Muscle of back (tissue), 3 donors: ENCODE measurements at regions not wholly inside any gene's neighbourhood (a gene's known extent, or its start where the extent isn't known, plus 50 kb on each side); places are given as distances from the start of the nearest gene placed in this dataset.

Experiments used
- DNase-seq, 3 donors: peaks; one replicate each; pipeline versions ENCODE4 v3.0.0 to v3.0.0-alpha.2; 2013

DNA sequence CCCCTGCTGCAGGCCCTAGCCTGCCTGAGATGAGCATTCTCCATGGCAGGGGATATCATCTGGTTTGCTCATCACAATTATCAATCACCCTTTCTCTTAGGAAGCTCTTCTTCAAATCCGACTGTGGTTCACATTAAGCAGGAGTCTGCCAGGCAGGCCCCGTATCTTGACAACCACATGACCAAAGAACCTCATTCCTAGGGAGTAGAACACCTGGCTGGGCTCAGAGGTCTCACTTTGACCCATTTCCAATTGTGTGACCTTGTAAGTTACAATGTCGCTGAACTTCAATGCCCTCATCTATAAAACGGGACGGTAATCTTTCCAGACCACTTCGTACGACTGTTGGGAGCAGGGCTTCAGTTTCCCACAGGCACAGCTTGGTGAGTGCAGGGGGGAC is 156.4 kb upstream of the PCBD1 start:
- DNase-seq, result no peak

DNA sequence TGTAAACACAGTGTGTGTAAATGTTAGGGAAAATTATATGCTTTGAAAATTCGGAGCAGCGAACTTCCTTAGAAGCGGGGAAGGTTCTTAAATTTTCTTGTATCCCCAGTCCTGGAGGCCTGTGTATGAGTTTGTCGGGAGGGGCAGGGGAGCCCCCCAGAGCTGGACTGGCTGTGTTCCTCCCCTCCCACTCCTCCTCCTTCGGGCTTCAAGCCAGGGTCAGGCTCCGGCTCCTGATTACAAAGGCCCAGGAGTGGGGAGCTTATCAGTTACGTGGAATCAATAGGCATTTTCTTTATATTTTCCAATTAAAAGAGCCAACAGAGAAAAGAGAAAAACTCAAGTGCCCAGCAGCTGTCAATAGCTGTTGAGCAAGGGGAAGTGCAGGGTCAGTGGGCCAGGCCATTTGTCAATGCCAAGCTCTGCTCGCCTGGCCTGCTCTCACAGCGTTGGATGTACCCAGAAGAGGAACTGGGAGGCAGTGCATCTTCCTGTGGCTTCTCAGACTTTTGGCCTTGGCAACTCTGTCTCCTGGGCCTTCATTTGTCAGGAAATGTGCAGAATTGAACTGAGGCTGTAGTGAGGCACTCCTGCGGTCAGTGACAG is 156.9 kb upstream of the PCBD1 start:
- no peak for DNase-seq

- no peak for DNase-seq
Observed at GRCh38 chr10:71045936-71046335, 157.6 kb upstream of the PCBD1 start.

DNA sequence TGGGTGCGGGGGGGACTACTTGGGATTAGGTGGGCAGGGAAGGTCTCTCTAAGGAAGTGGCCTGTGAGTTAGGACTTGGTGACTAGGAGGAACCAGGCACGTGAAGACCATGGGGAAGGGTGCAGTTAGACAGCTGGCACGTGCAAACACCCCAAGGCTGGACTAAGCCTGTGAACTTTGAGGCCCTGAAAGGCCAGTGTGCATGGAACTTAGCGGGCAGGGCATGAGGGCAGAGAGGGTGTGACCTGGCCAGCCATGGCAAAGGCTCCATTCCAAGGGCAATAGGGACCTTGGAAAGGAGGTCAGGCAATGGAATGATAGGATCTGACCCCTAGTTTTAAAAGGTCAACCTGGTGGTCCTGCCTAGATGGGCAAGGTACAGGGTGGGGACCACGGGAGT is 158.4 kb upstream of the PCBD1 start:
- DNase-seq, result no peak

- no peak for DNase-seq
Observed at GRCh38 chr10:71048971-71049615, 160.7 kb upstream of the PCBD1 start.

GRCh38 chr10:71049994-71050393 is 161.6 kb upstream of the PCBD1 start:
- no peak for DNase-seq

- no peak for DNase-seq
Observed at GRCh38 chr10:71052076-71052660, 160.2 kb upstream of the UNC5B start.

- no peak for DNase-seq
Observed at GRCh38 chr10:71052708-71053107, 159.7 kb upstream of the UNC5B start.

DNA sequence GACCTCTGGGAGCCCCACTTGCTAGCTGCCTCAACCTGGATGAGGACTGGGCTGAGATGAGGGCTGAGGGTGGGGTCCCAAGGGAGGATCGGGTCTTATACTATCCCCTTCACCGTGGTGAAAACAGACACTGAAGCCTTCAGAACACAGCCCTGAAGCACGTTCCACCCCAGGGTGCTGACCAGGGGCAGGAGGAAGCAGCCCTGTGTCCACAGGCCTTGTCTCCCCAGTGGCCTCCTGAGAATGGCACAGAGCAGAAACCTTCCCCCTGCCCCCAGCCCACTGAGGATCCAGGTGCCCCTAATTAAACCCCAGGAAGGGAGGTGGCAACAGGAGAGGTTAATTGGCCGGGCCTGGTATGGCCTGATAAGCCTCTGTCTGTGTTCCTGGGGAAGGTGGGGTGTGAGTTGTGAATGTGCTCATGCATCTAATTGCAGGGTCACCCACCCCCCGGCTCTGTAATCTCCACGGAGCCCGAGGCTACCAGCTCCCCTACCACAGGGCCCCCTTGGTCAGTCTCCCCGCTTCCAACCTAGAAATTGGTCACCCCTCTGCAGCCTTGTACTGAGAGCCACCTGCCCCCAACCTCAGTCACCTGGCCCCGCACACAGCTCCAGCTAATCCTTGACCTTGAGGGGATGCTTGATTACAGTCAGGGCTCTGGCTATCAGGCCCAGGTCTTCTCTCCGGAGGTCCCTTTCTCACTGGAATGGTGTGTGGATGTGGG is 159.0 kb upstream of the UNC5B start:
- DNase-seq, result no peak

DNA sequence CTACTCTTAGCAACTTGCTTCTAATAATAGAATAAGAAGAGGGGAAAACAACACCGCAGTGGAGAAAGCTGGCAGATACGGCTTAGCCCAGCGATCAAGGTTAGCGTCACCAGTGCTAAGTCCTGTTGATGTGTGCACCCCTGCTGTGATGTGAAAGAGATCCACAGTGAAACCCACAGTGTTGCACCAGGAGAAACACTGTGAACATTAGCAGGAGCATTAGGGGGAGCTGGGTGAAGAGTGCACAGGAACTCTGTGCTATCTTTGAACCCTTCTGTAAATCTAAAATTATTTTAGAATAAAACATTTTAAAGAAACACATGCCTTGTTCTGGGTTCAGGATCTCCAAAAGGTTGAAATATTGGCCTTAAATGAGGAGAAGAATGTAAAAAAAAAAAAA is 154.1 kb upstream of the UNC5B start:
- DNase-seq, result no peak

- peak in 1 of 3 donors; percentile 52 for DNase-seq
Observed at GRCh38 chr10:71059054-71059818, 153.1 kb upstream of the UNC5B start.

GRCh38 chr10:71059943-71060342 is 152.4 kb upstream of the UNC5B start:
- DNase-seq, result no peak

GRCh38 chr10:71060476-71061426 is 151.6 kb upstream of the UNC5B start:
- no peak for DNase-seq

DNA sequence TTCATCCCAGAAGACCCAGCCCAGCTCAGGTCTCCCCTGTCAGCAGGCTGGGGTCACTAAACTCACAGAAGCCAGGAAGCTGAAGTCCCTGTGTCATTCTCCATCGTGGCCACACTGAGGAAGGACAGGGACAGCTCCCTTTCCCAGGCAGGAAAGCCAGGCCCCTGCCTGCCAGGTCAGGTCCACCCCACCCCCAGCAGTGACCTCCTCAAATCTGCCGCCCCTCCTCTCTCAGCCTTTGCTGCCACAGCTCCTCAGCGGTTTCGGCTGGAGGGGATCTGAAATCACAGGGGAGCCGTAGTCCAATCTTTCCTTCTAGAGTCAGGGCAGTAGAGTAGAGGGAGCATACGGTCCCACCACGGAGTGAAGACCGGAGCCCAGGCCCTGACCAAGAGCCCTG is 150.9 kb upstream of the UNC5B start:
- no peak for DNase-seq

DNA sequence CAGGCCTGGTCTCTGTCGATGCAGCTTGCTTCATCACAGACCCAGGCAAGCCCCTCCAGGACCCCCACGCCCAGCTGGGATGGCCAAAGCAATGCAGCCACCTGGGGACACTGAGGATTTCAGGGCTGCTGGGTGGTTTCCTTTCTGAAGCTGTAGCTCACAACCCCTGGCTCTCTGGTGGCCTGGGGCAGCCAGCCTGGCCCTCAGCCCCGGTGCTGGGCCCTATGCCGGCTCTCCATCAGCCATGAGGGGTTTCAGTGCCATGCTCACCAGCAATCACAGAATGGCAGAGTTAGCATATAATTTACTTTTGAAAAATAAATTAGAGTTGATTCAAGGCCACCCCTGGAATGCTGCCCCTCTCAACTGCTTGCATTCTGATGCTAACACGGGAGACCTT is 150.2 kb upstream of the UNC5B start:
- DNase-seq, result no peak

- no peak for DNase-seq
Observed at GRCh38 chr10:71063401-71063800, 149.0 kb upstream of the UNC5B start.

DNA sequence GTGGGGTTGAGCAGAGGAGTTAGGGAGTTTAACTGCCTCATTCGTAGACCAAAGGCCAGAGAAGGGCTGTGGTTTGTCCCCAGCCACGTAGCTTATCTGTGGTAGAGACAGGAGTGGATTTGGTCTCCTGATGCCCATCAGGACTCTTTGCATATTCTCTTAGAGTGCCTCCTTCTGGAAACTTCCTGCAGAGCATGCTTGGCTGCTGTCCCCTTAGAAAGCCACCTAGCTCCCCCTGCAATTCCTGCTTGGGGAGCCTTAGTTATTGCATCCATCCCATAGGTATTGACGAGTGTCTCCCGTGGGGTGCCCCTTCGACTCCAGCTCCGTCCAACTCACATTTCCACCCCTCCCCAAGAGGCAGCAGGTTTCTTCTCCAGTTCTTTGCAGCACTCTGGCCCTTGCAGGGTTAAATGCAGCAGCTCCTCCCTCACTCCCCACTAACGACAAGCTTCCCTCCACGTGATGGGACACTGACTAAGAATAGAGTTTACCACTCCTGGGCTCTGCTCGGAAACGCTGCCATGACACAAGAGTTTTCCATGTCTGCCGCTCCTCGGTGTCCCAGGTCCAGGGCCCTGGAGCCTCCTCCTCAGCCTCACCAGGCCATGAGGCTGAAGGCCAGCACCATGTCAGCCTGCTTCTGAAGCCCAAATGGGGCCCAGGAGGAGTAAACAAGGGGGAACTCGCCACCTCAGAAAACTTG is 147.8 kb upstream of the UNC5B start:
- peak in 1 of 3 donors; percentile 43 for DNase-seq

DNA sequence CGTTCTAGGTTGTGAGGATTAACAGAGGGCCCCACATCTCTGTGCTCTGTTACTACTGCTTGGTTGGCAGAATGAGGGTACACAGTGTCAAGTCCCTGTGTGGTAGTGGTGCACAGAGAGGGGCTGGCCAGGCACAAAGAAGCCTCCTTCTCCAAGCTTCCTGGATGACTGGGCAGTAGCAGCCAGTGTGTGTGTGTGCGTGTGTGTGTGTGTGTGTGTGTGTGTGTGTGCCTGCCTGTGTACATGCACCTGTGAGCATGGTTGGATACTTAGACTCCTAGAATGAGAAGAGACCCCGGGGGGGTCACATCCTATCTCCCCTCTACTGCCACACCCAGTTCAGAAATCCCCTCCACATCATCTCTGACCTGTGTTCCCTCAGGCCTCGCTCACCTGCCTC is 146.7 kb upstream of the UNC5B start:
- no peak for DNase-seq

- DNase-seq, result no peak
Observed at GRCh38 chr10:71066600-71066999, 145.8 kb upstream of the UNC5B start.

- DNase-seq, result no peak
Observed at GRCh38 chr10:71067098-71067740, 145.2 kb upstream of the UNC5B start.
